Stimulated activated CD8-positive, alpha-beta memory T cell treated with anti-CD3 and anti-CD28 coated beads, Interleukin-12 subunit alpha, Interleukin-12 subunit beta, amount 100 ng/mL, for 1 hour (primary cell): ENCODE measurements at regions not wholly inside any gene's neighbourhood (a gene's known extent, or its start where the extent isn't known, plus 50 kb on each side); places are given as distances from the start of the nearest gene placed in this dataset.
"Not testable (repeated sequence)": the region's sequence is repeated elsewhere in the genome, so short reads cannot be mapped to it uniquely, and the experiment has no call there.

Source experiments
- DNase-seq: peaks from one replicate; pipeline ENCODE4 v3.0.0-alpha.2; 2020; ENCODE audit warnings: low read depth

GRCh38 chr3:194946091-194946490, 260.4 kb downstream of the FAM43A start:
- no peak for DNase-seq

GRCh38 chr3:194949592-194949991, 263.9 kb downstream of the FAM43A start:
- DNase-seq: no peak

GRCh38 chr3:194950906-194951628, 265.4 kb downstream of the FAM43A start:
- no peak for DNase-seq

GRCh38 chr3:194951629-194951920, 265.9 kb downstream of the FAM43A start:
- not testable (repeated sequence) for DNase-seq

- DNase-seq: no peak
Measured at GRCh38 chr3:194951931-194952582, 266.4 kb downstream of the FAM43A start.

- DNase-seq: no peak
Measured at GRCh38 chr3:194952841-194953241, 267.2 kb downstream of the FAM43A start.

- no peak for DNase-seq
Measured at GRCh38 chr3:194953291-194953690, 267.6 kb downstream of the FAM43A start.

- no peak for DNase-seq
Measured at GRCh38 chr3:194955546-194955945, 269.9 kb downstream of the FAM43A start.

GRCh38 chr3:194955979-194956696, 270.5 kb downstream of the FAM43A start:
- no peak for DNase-seq

- no peak for DNase-seq
Measured at GRCh38 chr3:194956697-194957396, 271.2 kb downstream of the FAM43A start.

- no peak for DNase-seq
Measured at GRCh38 chr3:194957743-194958240, 272.1 kb downstream of the FAM43A start.

- DNase-seq: no peak
Measured at GRCh38 chr3:194959217-194959616, 273.5 kb downstream of the FAM43A start.

GRCh38 chr3:194959666-194960065, 274.0 kb downstream of the FAM43A start:
- DNase-seq: not testable (repeated sequence)

GRCh38 chr3:194960446-194961032, 274.9 kb downstream of the FAM43A start:
- DNase-seq: no peak

- no peak for DNase-seq
Measured at GRCh38 chr3:194961149-194961548, 275.5 kb downstream of the FAM43A start.

- DNase-seq: no peak
Measured at GRCh38 chr3:194961571-194961970, 275.9 kb downstream of the FAM43A start.

GRCh38 chr3:194962056-194962455, 276.4 kb downstream of the FAM43A start:
- DNase-seq: no peak

GRCh38 chr3:194964809-194965208, 279.1 kb downstream of the FAM43A start:
- no peak for DNase-seq

- no peak for DNase-seq
Measured at GRCh38 chr3:194967151-194968117, 281.8 kb downstream of the FAM43A start.

- no peak for DNase-seq
Measured at GRCh38 chr3:194970066-194970465, 284.4 kb downstream of the FAM43A start.

- no peak for DNase-seq
Measured at GRCh38 chr3:194971009-194971408, 285.3 kb downstream of the FAM43A start.
